HUES48 (cell line): ENCODE measurements at regions not wholly inside any gene's neighbourhood (a gene's known extent, or its start where the extent isn't known, plus 50 kb on each side); places are given as distances from the start of the nearest gene placed in this dataset.

ENCODE experiments used
- H3K27ac ChIP-seq: one replicate; pipeline ENCODE4 v1.7.0; 2013; ENCODE audit warnings: low read depth, low read length, inconsistent platforms
- H3K27me3 ChIP-seq: 2 replicates; pipeline ENCODE4 v1.6.1; 2013; ENCODE audit warnings: mild to moderate bottlenecking, low read length; ENCODE audit not compliant: control insufficient read depth, insufficient read depth
- H3K36me3 ChIP-seq: 2 replicates; pipeline ENCODE4 v1.6.1; 2013; ENCODE audit warnings: low read length; ENCODE audit not compliant: control insufficient read depth, insufficient read depth
- H3K4me1 ChIP-seq: 2 replicates; pipeline ENCODE4 v1.6.1; 2013; ENCODE audit warnings: mild to moderate bottlenecking, low read length; ENCODE audit not compliant: control insufficient read depth, insufficient read depth
- H3K4me3 ChIP-seq: 2 replicates; pipeline ENCODE4 v1.5.1; 2013; ENCODE audit warnings: mild to moderate bottlenecking, low read depth, low read length
- H3K9ac ChIP-seq: 2 replicates; pipeline ENCODE4 v1.6.1; 2013; ENCODE audit warnings: mild to moderate bottlenecking, low read depth, low read length, moderate library complexity
- H3K9me3 ChIP-seq: 2 replicates; pipeline ENCODE4 v1.6.1; 2013; ENCODE audit warnings: low read length; ENCODE audit not compliant: control insufficient read depth, insufficient read depth

DNA sequence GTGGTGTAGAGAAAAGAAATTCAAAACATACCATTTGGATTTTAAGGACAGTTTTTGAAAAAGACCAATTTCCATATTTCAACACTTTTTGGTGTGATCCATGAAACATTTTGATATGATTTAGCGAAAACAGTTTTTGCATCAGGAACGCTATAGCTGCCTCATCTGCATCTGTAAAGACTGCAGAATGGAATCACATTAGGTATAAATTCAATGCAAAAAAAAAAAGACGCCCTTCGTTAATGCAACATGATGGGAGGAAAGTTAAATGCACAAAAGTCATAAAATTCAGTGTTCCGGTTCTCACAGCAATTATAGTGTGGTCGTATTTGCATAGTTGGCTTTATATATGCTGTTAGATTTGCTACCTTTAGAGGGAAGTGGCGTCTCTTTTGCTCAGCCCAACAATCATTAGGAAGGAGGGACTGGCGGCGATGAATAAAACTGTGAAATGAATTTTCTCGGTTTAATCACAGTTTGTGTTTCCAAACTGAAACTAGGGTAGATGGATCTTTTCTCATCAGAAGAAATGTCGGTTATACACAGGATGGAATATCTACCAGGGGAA is 215.7 kb downstream of the TEX29 start:
- peaks cover 56% of the 10 kb centered on the region for H3K27me3 ChIP-seq
- H3K4me3 ChIP-seq: no peak overlapping the region
- no peak overlapping the region for H3K27ac ChIP-seq

GRCh38 chr13:111537115-111537728 is 216.8 kb downstream of the TEX29 start:
- Histone ChIP-seq H3K27me3 (peaks cover 48% of the 10 kb centered on the region), H3K4me1 (peaks cover 55% of the 10 kb centered on the region), H3K9me3 (no peaks in the 10 kb centered on the region), H3K36me3 (no peaks in the 10 kb centered on the region), H3K27ac (no peak overlapping the region), H3K9ac (no peak overlapping the region), H3K4me3 (no peak overlapping the region)

More for the DNA sequence above, 215.7 kb downstream of the TEX29 start:
- Histone ChIP-seq H3K9me3 (no peaks in the 10 kb centered on the region), H3K9ac (no peak overlapping the region), H3K36me3 (no peaks in the 10 kb centered on the region), H3K4me1 (peaks cover 62% of the 10 kb centered on the region)

DNA sequence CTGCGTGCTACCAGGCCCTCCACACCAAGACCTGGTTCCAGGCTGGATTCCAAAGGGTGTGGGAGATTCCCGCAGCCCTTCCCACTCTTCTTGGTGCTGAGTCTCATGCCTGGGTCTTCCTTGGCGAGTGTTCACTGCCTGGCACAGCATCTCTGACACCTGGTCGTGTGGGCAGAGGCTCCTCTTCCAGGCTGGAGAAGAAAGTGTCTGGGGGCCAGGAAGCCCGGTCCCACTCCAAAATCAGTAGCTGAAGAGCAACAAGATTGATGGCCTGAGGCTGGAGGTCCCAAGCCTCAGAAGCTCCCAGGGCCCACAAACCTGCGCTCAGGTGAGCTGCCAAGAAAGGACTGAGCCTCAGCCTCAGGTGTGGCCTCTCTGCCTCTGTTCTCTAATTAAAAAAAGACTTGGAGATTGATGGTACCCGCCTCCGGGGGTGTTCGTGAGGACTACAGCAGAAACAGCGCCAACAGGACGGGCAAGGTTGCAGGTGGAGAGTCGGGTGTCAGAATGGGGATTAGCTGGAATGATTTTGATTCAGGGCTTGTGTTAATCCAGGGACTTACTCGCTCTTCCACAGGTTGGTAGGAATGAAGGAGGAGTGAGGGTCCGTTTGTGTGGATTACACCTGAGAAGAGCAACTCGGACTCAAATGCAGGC is 217.5 kb downstream of the TEX29 start:
- Histone ChIP-seq H3K36me3 (no peaks in the 10 kb centered on the region), H3K27ac (no peak overlapping the region), H3K9ac (no peak overlapping the region), H3K27me3 (peaks cover 42% of the 10 kb centered on the region), H3K4me1 (peaks cover 47% of the 10 kb centered on the region), H3K4me3 (no peak overlapping the region), H3K9me3 (no peaks in the 10 kb centered on the region)

DNA sequence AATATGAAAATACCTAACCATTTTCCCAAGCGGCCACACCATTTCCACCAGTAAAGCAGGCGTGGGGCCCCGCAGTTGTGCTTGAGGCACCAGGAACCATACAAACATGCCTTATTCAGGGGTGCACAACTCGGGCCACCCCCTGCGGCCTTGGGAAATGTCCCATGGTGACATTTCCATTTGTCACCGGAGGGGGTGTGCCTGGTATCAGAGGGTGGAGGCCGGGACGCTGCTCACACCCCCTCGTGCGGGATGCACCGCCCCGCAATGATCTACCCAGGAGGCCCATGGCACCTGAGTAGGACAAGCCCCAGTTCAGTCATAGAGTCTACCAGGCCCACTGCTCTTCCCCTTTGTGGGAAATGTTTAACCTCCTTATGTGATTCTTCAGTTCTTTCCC is 218.8 kb downstream of the TEX29 start:
- Histone ChIP-seq H3K9me3 (no peaks in the 10 kb centered on the region), H3K9ac (no peak overlapping the region), H3K27ac (no peak overlapping the region), H3K4me3 (no peak overlapping the region), H3K27me3 (peaks cover 29% of the 10 kb centered on the region), H3K4me1 (peaks cover 34% of the 10 kb centered on the region), H3K36me3 (no peaks in the 10 kb centered on the region)

- Histone ChIP-seq H3K27me3 (peaks cover 23% of the 10 kb centered on the region), H3K4me3 (no peak overlapping the region), H3K4me1 (peaks cover 29% of the 10 kb centered on the region), H3K27ac (no peak overlapping the region), H3K36me3 (no peaks in the 10 kb centered on the region), H3K9me3 (no peaks in the 10 kb centered on the region), H3K9ac (no peak overlapping the region)
These were observed 219.5 kb downstream of the TEX29 start for GRCh38 chr13:111539791-111540446.

GRCh38 chr13:111540486-111540885 is 220.0 kb downstream of the TEX29 start:
- Histone ChIP-seq H3K9me3 (no peaks in the 10 kb centered on the region), H3K36me3 (no peaks in the 10 kb centered on the region), H3K27ac (no peak overlapping the region), H3K9ac (no peak overlapping the region), H3K4me1 (peaks cover 24% of the 10 kb centered on the region), H3K4me3 (no peak overlapping the region), H3K27me3 (peaks cover 17% of the 10 kb centered on the region)

GRCh38 chr13:111541345-111541744 is 220.9 kb downstream of the TEX29 start:
- peaks cover 16% of the 10 kb centered on the region for H3K4me1 ChIP-seq
- no peak overlapping the region for H3K27ac ChIP-seq
- no peak overlapping the region for H3K9ac ChIP-seq
- H3K27me3 ChIP-seq: peaks cover 8% of the 10 kb centered on the region
- no peaks in the 10 kb centered on the region for H3K36me3 ChIP-seq
- no peaks in the 10 kb centered on the region for H3K9me3 ChIP-seq
- H3K4me3 ChIP-seq: no peak overlapping the region

DNA sequence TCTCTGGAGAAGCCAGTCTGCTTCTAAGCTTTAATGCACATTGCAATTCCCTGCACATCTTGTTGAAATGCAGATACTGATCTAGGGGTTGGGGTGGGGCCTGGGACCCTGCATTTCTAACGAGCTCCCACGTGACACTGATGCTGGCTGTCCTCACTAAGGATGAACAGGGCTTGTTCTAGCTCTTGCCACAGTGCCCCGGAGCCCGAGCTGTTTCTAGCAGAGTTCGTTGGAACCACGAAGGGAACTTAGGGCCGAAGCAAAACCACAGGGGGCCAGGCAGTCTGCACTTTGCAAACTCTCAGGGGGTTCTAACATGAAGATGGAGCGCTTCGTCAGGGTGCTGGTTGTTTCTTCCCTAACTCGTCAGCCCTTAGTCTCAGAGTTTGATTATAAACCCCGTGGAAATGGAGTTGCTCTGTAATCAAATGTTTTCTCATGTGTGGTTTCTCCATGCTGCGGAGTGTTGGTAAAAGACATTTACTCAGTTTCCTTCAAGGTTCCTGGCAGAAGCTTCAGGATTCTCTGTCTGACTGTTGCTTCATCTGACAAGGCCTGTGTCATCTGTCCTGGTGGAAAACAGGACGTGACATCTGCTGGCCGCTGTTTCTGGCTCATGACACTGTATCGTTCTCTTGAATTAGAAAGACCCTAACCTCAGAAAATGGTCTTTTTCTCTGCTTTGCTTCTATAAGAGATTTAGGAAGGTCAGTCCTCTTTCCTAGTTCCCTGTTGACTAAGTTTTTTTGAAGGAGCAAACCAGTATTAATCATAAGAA is 221.5 kb downstream of the TEX29 start:
- Histone ChIP-seq H3K36me3 (no peaks in the 10 kb centered on the region), H3K4me3 (no peak overlapping the region), H3K9ac (no peak overlapping the region), H3K9me3 (no peaks in the 10 kb centered on the region), H3K4me1 (peaks cover 13% of the 10 kb centered on the region), H3K27me3 (peaks cover 4% of the 10 kb centered on the region; the same call in 1 of the 2 replicates), H3K27ac (no peak overlapping the region)

DNA sequence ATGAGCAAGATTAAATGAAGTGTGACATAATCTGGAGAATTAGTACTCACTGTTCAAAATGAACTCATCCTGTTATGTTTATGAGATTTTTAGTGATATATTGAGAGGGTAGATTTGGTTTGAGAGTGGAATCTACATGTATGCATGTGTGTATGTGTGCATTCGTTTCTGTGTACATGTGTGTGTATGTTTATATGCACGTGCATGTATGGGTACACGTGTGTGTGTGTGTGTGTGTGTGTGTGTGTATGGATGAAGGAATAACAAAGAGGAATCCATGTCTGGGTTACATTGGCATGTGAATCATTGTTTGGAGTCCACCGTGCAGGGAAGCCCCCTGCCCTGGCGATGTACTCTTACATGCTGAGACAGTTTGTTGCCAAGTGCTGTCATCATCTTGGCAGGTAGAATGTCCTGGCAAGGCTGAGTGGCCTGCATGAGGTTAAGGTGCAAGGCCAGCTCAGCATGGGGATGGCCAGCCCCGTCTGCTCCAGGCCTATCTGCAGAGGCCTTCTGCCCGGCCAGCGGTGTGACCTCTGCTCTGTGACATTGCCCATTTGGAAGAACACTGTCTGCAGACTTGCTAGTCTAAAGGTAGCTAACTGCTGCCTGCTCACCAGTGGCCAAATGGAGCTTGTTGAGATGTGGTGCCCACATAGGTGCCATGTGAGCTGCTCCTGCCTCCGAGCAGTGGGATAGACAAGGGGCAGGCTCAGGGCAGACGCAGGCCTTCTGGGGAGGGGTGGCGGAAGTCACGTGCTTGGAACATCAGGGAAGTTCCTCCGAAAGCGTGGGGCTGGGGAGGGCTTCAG is 222.3 kb downstream of the TEX29 start:
- Histone ChIP-seq H3K9me3 (no peaks in the 10 kb centered on the region), H3K9ac (no peak overlapping the region), H3K27me3 (peaks cover 4% of the 10 kb centered on the region; the same call in 1 of the 2 replicates), H3K36me3 (no peaks in the 10 kb centered on the region), H3K4me1 (peaks cover 13% of the 10 kb centered on the region), H3K4me3 (no peak overlapping the region), H3K27ac (no peak overlapping the region)
